ENCODE measurements at regions not wholly inside any gene's neighbourhood (a gene's known extent, or its start where the extent isn't known, plus 50 kb on each side); places are given as distances from the start of the nearest gene placed in this dataset.

DNA sequence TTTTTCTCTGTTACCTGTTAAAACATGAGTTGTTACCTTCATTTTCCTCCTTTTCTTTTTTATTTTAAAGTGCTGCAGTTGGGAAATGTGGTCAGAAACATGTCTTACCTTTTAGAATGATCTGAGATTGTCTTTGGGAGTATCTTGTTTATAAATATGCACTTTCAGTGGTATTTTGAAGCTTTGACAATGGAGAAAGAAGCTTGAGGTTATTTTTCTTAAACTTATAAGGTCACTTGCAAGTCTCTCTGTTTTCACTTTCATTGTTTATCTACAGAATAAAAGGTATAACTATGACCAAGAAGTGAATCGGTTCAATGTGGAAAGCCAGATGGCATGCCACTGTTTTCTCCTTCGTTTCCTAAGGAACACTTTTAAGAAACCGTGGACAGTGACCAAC is 167.5 kb upstream of the SLC7A11 start:
- H3K9me3 ChIP-seq (ENCODE audit: severe bottlenecking): no peaks in the 10 kb centered on the region
- DNase-seq (ENCODE audit: low spot score) (no peak), ATAC-seq (ENCODE audit: low read depth) (no peak)
- peaks cover 30% of the 10 kb centered on the region for H3K4me1 ChIP-seq (ENCODE audit: insufficient read depth, poor library complexity, severe bottlenecking)
- no peak overlapping the region for H3K27ac ChIP-seq (ENCODE audit: poor library complexity, severe bottlenecking)
- TF ChIP-seq, protein P1, sequence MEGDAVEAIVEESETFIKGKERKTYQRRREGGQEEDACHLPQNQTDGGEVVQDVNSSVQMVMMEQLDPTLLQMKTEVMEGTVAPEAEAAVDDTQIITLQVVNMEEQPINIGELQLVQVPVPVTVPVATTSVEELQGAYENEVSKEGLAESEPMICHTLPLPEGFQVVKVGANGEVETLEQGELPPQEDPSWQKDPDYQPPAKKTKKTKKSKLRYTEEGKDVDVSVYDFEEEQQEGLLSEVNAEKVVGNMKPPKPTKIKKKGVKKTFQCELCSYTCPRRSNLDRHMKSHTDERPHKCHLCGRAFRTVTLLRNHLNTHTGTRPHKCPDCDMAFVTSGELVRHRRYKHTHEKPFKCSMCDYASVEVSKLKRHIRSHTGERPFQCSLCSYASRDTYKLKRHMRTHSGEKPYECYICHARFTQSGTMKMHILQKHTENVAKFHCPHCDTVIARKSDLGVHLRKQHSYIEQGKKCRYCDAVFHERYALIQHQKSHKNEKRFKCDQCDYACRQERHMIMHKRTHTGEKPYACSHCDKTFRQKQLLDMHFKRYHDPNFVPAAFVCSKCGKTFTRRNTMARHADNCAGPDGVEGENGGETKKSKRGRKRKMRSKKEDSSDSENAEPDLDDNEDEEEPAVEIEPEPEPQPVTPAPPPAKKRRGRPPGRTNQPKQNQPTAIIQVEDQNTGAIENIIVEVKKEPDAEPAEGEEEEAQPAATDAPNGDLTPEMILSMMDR (IDR thresholded peaks at IDR 0.05; ENCODE audit: poor library complexity, severe bottlenecking): no peak
- no peaks in the 10 kb centered on the region for H3K36me3 ChIP-seq (ENCODE audit: low read depth)
- no peaks in the 10 kb centered on the region for H3K27me3 ChIP-seq (ENCODE audit: insufficient read depth, poor library complexity, severe bottlenecking)
- no peak overlapping the region for H3K4me3 ChIP-seq (ENCODE audit: severe bottlenecking)

DNA sequence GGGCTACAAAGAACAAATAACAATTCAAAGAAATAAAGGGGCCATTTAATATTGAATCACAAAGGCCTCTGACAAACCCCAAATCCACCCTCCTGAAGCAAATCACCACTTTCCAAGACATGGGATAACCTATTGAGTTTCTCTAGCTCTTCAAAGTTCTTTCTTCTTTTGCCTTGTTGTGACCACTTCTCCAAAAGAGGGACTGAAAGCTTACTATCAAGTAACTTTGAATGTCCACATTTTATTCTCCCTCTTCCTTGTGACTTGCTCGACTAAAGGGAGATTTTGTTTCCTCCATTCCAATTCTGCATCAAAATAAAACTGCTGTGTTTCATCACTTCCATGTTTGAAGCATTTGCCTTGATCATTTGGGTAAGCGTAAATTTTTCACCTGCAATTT is 166.6 kb upstream of the SLC7A11 start:
- TF ChIP-seq, protein P1 (IDR thresholded peaks at IDR 0.05; ENCODE audit: poor library complexity, severe bottlenecking): no peak
- Histone ChIP-seq H3K36me3 (ENCODE audit: low read depth) (no peaks in the 10 kb centered on the region), H3K27ac (ENCODE audit: poor library complexity, severe bottlenecking) (no peak overlapping the region), H3K9me3 (ENCODE audit: severe bottlenecking) (no peaks in the 10 kb centered on the region), H3K4me3 (ENCODE audit: severe bottlenecking) (no peak overlapping the region), H3K4me1 (ENCODE audit: insufficient read depth, poor library complexity, severe bottlenecking) (peaks cover 31% of the 10 kb centered on the region), H3K27me3 (ENCODE audit: insufficient read depth, poor library complexity, severe bottlenecking) (no peaks in the 10 kb centered on the region)
- no peak for DNase-seq (ENCODE audit: low spot score)
- ATAC-seq (ENCODE audit: low read depth): no peak

DNA sequence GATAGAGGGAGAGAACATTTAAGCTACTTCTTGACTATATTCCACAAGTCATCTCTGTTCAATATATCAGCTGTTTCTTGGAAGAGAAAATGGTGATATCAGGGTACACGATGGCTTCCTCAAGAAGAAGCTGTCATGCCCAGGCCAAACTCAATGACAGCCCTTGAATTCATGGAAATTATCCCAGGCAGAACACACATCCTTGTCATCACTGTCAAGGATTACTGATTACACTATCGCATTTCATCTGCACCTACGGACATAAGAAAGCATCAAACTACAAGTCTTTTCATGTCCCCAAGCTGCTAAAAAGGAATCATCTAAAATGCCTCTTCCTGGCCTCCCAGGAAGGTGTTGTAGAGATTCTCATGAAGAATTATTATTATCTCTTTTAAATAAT is 165.2 kb upstream of the SLC7A11 start:
- ATAC-seq (ENCODE audit: low read depth) (no peak), DNase-seq (ENCODE audit: low spot score) (no peak)
- Histone ChIP-seq H3K27me3 (ENCODE audit: insufficient read depth, poor library complexity, severe bottlenecking) (no peaks in the 10 kb centered on the region), H3K36me3 (ENCODE audit: low read depth) (no peaks in the 10 kb centered on the region), H3K27ac (ENCODE audit: poor library complexity, severe bottlenecking) (no peak overlapping the region), H3K4me1 (ENCODE audit: insufficient read depth, poor library complexity, severe bottlenecking) (peaks cover 31% of the 10 kb centered on the region), H3K9me3 (ENCODE audit: severe bottlenecking) (no peaks in the 10 kb centered on the region), H3K4me3 (ENCODE audit: severe bottlenecking) (no peak overlapping the region)
- TF ChIP-seq, protein P1 (IDR thresholded peaks at IDR 0.05; ENCODE audit: poor library complexity, severe bottlenecking): no peak

DNA sequence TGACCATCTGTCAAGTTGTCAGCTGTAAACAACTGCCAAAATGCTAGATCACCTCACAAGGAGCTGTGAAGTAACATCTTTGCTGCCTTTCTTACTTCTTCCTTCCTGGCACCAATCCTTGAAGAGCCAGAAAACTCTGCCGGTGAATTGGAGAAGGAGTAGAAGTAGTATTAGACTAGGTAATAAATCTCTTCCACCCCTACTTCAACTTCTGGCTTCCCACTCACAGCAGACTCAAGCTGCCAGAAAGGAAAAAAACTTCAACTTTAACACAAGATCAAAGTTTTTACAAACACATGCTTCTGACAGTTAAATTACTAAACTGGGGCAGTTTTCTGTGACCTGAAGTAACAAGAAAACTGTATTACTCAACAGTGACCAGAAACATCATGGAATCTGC is 164.7 kb upstream of the SLC7A11 start:
- no peak for DNase-seq (ENCODE audit: low spot score)
- Histone ChIP-seq H3K9me3 (ENCODE audit: severe bottlenecking) (no peaks in the 10 kb centered on the region), H3K27ac (ENCODE audit: poor library complexity, severe bottlenecking) (no peak overlapping the region), H3K27me3 (ENCODE audit: insufficient read depth, poor library complexity, severe bottlenecking) (no peaks in the 10 kb centered on the region), H3K36me3 (ENCODE audit: low read depth) (no peaks in the 10 kb centered on the region), H3K4me1 (ENCODE audit: insufficient read depth, poor library complexity, severe bottlenecking) (peaks cover 31% of the 10 kb centered on the region), H3K4me3 (ENCODE audit: severe bottlenecking) (no peak overlapping the region)
- TF ChIP-seq, protein P1 (IDR thresholded peaks at IDR 0.05; ENCODE audit: poor library complexity, severe bottlenecking): no peak
- no peak for ATAC-seq (ENCODE audit: low read depth)

DNA sequence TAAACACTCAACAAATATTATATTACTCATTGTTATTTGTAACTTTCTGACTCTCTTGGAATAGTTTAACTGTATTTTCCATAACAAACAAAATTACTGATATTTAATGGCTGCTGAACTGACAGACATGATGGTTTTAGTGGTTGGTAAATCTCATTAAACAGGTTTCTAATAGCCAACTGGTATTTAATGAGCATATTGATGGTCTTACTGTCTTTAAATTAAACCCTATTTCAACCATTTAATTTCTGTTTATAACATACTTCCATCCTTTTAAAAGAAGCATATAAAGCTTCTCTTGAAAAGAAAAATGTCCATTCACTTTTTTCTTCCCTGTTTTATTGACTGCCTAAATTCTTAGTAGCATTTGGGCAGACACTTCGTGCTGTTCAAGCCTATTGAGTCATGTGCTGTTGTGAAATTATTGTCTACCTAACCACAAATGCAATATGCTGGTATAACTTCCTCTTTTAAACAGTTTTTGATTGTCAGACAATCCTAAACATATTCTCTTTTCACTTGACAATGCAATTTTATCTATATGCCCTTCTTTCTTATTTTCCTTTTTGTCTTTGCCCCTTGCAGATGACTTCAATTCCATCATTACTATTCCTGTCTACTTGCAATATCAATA is 163.9 kb upstream of the SLC7A11 start:
- Histone ChIP-seq H3K9me3 (ENCODE audit: severe bottlenecking) (no peaks in the 10 kb centered on the region), H3K36me3 (ENCODE audit: low read depth) (no peaks in the 10 kb centered on the region), H3K27ac (ENCODE audit: poor library complexity, severe bottlenecking) (peak overlapping the region; percentile 28), H3K4me3 (ENCODE audit: severe bottlenecking) (no peak overlapping the region), H3K27me3 (ENCODE audit: insufficient read depth, poor library complexity, severe bottlenecking) (no peaks in the 10 kb centered on the region), H3K4me1 (ENCODE audit: insufficient read depth, poor library complexity, severe bottlenecking) (peaks cover 31% of the 10 kb centered on the region)
- DNase-seq (ENCODE audit: low spot score) (no peak), ATAC-seq (ENCODE audit: low read depth) (peak; percentile 82)
- TF ChIP-seq, protein P1 (IDR thresholded peaks at IDR 0.05; ENCODE audit: poor library complexity, severe bottlenecking): no peak
